Nephron (organoid): ENCODE measurements at regions not wholly inside any gene's neighbourhood (a gene's known extent, or its start where the extent isn't known, plus 50 kb on each side); places are given as distances from the start of the nearest gene placed in this dataset.

ENCODE experiments used
- H3K27ac Mint-ChIP-seq, 3 experiments: 2 replicates each; pipeline ENCODE4 v1.8.0; 2020; ENCODE audit warnings: mixed read lengths in 3 of 3, mild to moderate bottlenecking in 2 of 3, moderate library complexity in 1 of 3
- H3K27me3 Mint-ChIP-seq: 2 replicates; pipeline ENCODE4 v1.8.0; 2021; ENCODE audit warnings: low read depth, mild to moderate bottlenecking, moderate library complexity, mixed read lengths
- H3K36me3 Mint-ChIP-seq: 2 replicates; pipeline ENCODE4 v1.8.0; 2020; ENCODE audit warnings: low read depth, mixed read lengths
- H3K4me1 Mint-ChIP-seq: 2 replicates; pipeline ENCODE4 v1.8.0; 2020; ENCODE audit warnings: mixed read lengths
- H3K4me3 Mint-ChIP-seq, 3 experiments: 2 replicates each; pipeline ENCODE4 v1.8.0; 2020; ENCODE audit warnings: mild to moderate bottlenecking in 3 of 3, mixed read lengths in 3 of 3, moderate library complexity in 2 of 3
- H3K9me3 Mint-ChIP-seq: 2 replicates; pipeline ENCODE4 v1.8.0; 2020; ENCODE audit warnings: mixed read lengths
- TF ChIP-seq, protein P1 (sequence below), 3 experiments: fragments of 200-600 bp; sonication (generic); IDR thresholded peaks; one replicate each; pipeline ENCODE4 v1.5.0; 2021; ENCODE audit warnings: antibody characterized with exemption in 3 of 3; ENCODE audit not compliant: unreplicated experiment in 3 of 3

DNA sequence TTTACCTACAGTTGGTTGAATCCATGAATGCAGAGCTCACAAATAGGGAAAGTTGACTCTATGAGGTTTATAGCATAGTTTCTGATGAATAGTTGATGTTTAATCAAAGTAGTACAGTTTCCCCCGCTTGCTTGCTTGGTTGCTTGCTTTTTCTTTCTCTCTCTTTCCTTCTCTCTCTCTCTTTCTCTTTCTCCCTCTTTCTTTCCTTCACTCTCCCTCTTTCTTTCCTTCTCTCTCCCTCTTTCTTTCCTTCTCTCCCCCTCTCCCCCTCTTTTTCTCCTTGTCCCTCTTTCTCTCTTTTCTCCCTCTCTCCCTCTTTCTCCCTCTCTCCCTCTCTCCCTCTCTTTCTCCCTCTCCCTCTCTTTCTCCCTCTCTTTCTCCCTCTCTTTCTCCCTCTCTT, 999.9 kb upstream of the CELF4 start:
- H3K27me3 Mint-ChIP-seq: no peaks in the 10 kb centered on the region
- TF ChIP-seq, protein P1, sequence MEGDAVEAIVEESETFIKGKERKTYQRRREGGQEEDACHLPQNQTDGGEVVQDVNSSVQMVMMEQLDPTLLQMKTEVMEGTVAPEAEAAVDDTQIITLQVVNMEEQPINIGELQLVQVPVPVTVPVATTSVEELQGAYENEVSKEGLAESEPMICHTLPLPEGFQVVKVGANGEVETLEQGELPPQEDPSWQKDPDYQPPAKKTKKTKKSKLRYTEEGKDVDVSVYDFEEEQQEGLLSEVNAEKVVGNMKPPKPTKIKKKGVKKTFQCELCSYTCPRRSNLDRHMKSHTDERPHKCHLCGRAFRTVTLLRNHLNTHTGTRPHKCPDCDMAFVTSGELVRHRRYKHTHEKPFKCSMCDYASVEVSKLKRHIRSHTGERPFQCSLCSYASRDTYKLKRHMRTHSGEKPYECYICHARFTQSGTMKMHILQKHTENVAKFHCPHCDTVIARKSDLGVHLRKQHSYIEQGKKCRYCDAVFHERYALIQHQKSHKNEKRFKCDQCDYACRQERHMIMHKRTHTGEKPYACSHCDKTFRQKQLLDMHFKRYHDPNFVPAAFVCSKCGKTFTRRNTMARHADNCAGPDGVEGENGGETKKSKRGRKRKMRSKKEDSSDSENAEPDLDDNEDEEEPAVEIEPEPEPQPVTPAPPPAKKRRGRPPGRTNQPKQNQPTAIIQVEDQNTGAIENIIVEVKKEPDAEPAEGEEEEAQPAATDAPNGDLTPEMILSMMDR (IDR thresholded peaks at IDR 0.05; ENCODE audit: unreplicated experiment in 3 of 3): no peak
- no peak overlapping the region for H3K4me3 Mint-ChIP-seq
- H3K4me1 Mint-ChIP-seq: no peaks in the 10 kb centered on the region
- no peaks in the 10 kb centered on the region for H3K36me3 Mint-ChIP-seq
- H3K9me3 Mint-ChIP-seq: peaks cover 12% of the 10 kb centered on the region
- H3K27ac Mint-ChIP-seq: no peak overlapping the region

DNA sequence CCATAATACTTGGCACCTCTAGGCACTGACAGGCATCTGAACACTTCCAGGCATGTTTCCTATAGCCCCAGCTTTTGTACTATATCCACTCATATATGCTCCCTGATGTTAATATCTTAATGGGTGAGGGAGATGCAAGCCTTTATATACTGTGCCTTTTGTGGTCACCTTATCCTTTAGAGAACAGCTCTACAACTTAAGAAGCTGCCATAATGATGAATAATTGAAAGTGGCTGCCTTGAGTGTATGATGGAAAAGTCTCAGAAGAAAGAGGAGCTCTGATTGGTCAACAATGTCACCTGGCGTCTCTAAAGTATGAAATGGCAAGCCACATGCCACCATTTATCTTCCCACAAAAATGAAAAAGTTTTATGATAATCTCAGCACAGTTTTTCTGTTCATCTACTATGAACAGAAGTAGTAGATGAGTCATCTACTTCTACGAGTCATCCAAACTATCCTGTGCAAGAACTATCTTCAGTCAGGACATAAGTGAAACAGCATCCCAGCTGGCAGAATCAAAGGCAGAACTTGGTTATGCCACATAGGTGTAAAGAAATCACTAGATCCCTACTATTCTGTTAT, 997.9 kb upstream of the CELF4 start:
- peaks cover 12% of the 10 kb centered on the region for H3K9me3 Mint-ChIP-seq
- no peak overlapping the region for H3K27ac Mint-ChIP-seq
- TF ChIP-seq, protein P1 (IDR thresholded peaks at IDR 0.05; ENCODE audit: unreplicated experiment in 3 of 3): no peak

DNA sequence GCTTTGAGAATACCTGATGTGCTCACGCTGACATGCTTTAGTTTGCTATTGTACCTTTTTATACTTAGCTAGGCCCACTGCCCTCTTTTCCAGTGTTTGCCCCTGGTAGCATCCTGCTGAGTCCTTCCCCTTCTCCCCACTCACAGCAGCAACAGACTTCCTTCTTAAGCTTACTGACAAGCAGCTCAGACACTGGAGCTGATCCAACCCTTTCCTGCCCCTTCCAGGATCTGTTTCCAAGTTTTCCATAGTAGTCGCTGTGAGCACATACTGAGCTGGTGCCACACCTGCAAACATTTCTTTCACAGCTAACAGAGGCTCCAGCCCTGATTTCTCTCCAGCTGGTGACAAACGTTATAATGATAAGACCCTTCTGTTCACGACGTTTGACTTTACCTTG, 991.4 kb upstream of the CELF4 start:
- Mint-ChIP-seq H3K36me3 (no peaks in the 10 kb centered on the region), H3K27me3 (no peaks in the 10 kb centered on the region), H3K27ac (no peak overlapping the region), H3K9me3 (no peaks in the 10 kb centered on the region), H3K4me3 (no peak overlapping the region), H3K4me1 (no peaks in the 10 kb centered on the region)
- TF ChIP-seq, protein P1 (IDR thresholded peaks at IDR 0.05; ENCODE audit: unreplicated experiment in 3 of 3): no peak

More for the DNA sequence above, 997.9 kb upstream of the CELF4 start:
- Mint-ChIP-seq H3K4me1 (no peaks in the 10 kb centered on the region), H3K27me3 (no peaks in the 10 kb centered on the region), H3K36me3 (no peaks in the 10 kb centered on the region), H3K4me3 (no peak overlapping the region)

DNA sequence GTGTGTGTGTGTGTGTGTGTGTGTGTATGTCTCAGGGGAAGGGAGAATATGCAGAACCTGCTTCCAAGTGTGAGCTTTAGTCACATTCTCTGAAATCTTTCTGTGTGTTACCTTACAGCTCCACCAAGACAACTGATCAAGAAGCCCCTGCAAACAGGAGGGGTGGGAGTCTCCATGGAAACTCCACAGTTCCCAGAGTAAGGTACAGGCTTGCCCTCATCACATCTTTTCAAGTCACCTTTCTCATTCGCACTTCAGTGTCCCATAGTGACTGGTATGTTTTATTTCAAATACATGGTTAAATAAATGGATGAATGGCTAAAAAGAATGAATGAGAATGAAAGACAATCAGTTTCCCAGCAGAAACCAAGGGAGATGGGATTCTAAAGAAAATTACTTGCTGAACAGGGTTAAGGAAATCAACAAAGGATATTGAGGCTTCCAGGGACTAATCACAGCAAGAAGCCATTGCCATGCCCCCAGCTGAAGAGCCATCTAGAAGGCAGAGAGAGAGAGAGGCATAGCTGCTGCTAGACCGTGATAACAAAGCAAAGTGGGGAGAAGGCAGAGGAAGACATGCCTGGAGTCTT, 987.2 kb upstream of the CELF4 start:
- no peaks in the 10 kb centered on the region for H3K9me3 Mint-ChIP-seq
- no peaks in the 10 kb centered on the region for H3K27me3 Mint-ChIP-seq
- no peaks in the 10 kb centered on the region for H3K4me1 Mint-ChIP-seq
- TF ChIP-seq, protein P1 (IDR thresholded peaks at IDR 0.05; ENCODE audit: unreplicated experiment in 3 of 3): no peak
- H3K4me3 Mint-ChIP-seq: no peak overlapping the region
- no peak overlapping the region for H3K27ac Mint-ChIP-seq
- no peaks in the 10 kb centered on the region for H3K36me3 Mint-ChIP-seq

DNA sequence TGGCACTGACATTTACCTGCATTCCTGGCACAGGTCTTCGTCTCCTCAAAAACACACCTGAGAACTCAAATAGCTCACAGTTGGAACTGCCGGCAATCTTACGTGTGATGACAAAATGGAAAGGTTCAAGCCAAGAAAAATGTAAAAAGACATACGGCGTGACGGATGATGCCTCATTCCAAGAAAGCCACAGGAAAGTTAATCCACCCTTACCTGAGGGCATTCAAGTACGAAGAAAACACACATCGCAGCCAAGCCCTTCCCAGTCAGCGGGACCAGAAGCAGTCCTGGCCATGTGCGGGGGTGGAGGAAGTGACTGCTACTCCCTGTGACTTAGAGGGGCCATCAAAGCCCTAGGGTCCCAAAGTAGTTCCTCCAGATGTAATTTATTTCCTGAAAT, 986.3 kb upstream of the CELF4 start:
- Mint-ChIP-seq H3K27me3 (no peaks in the 10 kb centered on the region), H3K36me3 (no peaks in the 10 kb centered on the region), H3K4me3 (no peak overlapping the region), H3K4me1 (no peaks in the 10 kb centered on the region), H3K27ac (no peak overlapping the region), H3K9me3 (no peaks in the 10 kb centered on the region)
- TF ChIP-seq, protein P1 (IDR thresholded peaks at IDR 0.05; ENCODE audit: unreplicated experiment in 3 of 3): no peak

DNA sequence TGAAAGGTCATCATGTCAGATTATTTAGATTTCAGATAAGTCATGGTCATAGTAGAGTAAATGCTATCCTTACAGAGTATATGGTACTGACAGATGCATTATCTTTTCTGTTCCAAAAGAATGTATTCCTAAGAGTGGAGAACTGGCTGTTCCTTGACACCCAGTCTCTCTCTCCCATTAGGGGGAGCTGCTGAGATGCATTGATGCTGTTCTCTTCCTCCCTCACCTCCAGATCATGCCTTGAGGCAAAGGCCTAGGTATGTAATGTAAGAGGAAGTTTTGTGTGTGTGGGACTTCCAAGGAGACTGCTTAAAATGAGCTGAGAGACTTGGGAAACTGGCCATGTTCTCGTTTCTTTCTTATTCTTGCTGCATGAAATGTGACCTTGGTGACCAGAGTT, 979.5 kb upstream of the CELF4 start:
- H3K27me3 Mint-ChIP-seq: no peaks in the 10 kb centered on the region
- TF ChIP-seq, protein P1 (IDR thresholded peaks at IDR 0.05; ENCODE audit: unreplicated experiment in 3 of 3): peak in 1 of 3 experiments; percentile 27
- H3K4me3 Mint-ChIP-seq: no peak overlapping the region
- no peak overlapping the region for H3K27ac Mint-ChIP-seq
- no peaks in the 10 kb centered on the region for H3K9me3 Mint-ChIP-seq
- no peaks in the 10 kb centered on the region for H3K36me3 Mint-ChIP-seq
- no peaks in the 10 kb centered on the region for H3K4me1 Mint-ChIP-seq
